GM23338 (cell line): ENCODE measurements at regions not wholly inside any gene's neighbourhood (a gene's known extent, or its start where the extent isn't known, plus 50 kb on each side); places are given as distances from the start of the nearest gene placed in this dataset.
"Not testable (repeated sequence)": the region's sequence is repeated elsewhere in the genome, so short reads cannot be mapped to it uniquely, and the experiment has no call there.

Source experiments
- CTCF ChIP-seq, 2 experiments: fragments of 200-600 bp in 1 of 2; sonication (generic) in 1 of 2; conservative IDR thresholded peaks; 2 replicates each; pipeline versions ENCODE4 v1.5.1 to v1.6.1; 2016 to 2017; ENCODE audit warnings: antibody characterized with exemption in 2 of 2, low read depth in 2 of 2, mild to moderate bottlenecking in 2 of 2, moderate library complexity in 1 of 2
- ETS1 ChIP-seq: IDR thresholded peaks from 2 replicates; pipeline ENCODE4 v1.6.1; 2016; ENCODE audit warnings: antibody characterized with exemption
- EZH2 ChIP-seq: fragments of 200-600 bp; sonication (generic); IDR thresholded peaks from one replicate; pipeline ENCODE4 v1.8.0; 2017; ENCODE audit warnings: antibody characterized with exemption, mild to moderate bottlenecking, low read depth; ENCODE audit not compliant: unreplicated experiment
- EZH2phosphoT487 ChIP-seq: fragments of 200-600 bp; sonication (generic); IDR thresholded peaks from one replicate; pipeline ENCODE4 v1.8.1; 2018; ENCODE audit warnings: antibody characterized with exemption; ENCODE audit not compliant: unreplicated experiment
- NANOG ChIP-seq: IDR thresholded peaks from 2 replicates; pipeline ENCODE4 v1.6.1; 2016; ENCODE audit warnings: antibody characterized with exemption, borderline replicate concordance
- POLR2AphosphoS5 ChIP-seq: IDR thresholded peaks from 2 replicates; pipeline ENCODE4 v1.6.1; 2016; ENCODE audit warnings: antibody characterized with exemption, low read depth
- REST ChIP-seq: IDR thresholded peaks from one replicate; pipeline ENCODE4 v1.6.1; 2018; ENCODE audit warnings: antibody characterized with exemption; ENCODE audit not compliant: unreplicated experiment
- STAT1 ChIP-seq: IDR thresholded peaks from one replicate; pipeline ENCODE4 v1.6.1; 2016; ENCODE audit warnings: antibody characterized with exemption; ENCODE audit not compliant: unreplicated experiment
- ZNF114 ChIP-seq: fragments of 250-450 bp; sonication (Bioruptor Pico); IDR thresholded peaks from 2 replicates; pipeline ENCODE4 v1.5.0; 2020; ENCODE audit warnings: mild to moderate bottlenecking, moderate library complexity

GRCh38 chrX:146049568-146049967, 231.9 kb downstream of the SLITRK2 start:
- TF ChIP-seq NANOG; CTCF (conservative IDR thresholded peaks at IDR 0.05; ENCODE audit: low read depth in 2 of 2); EZH2phosphoT487; REST; POLR2AphosphoS5; EZH2; STAT1; ZNF114 (CRISPR knock-in tag); ETS1: not testable (repeated sequence)
